Endothelial cell of umbilical vein (primary cell): ENCODE measurements at regions not wholly inside any gene's neighbourhood (a gene's known extent, or its start where the extent isn't known, plus 50 kb on each side); places are given as distances from the start of the nearest gene placed in this dataset.

ENCODE experiments used
- BruUV-seq: library from RNA; stranded (reverse); fragments of 400-500 nt; replicated peaks from 2 replicates; lab custom pipeline; 2021; lab: Mats Ljungman, UMichigan
- CTCF ChIA-PET: fragments of 300-600, 350-600 bp; sonication (Branson Sonifier 250); formaldehyde crosslinking; loops from one replicate; lab custom pipeline; 2021; ENCODE audit warnings: antibody characterized with exemption, inconsistent platforms; lab: Charles Lee
- POLR2A ChIA-PET: fragments of 300-600, 350-600 bp; sonication (Branson Sonifier 250); formaldehyde crosslinking; loops from one replicate; lab custom pipeline; 2021; ENCODE audit warnings: antibody characterized with exemption, inconsistent platforms; lab: Charles Lee
- DNase-seq: peaks from one replicate; pipeline ENCODE4 v3.0.0-alpha.2; 2011; ENCODE audit warnings: low read depth, low spot score
- FAIRE-seq: peaks from 2 replicates; lab custom pipeline; 2011; peaks lifted over from hg19 to GRCh38; lab: Jason Lieb, UNC
- H2AFZ ChIP-seq: 2 replicates; pipeline ENCODE4 v1.6.0; 2012; ENCODE audit warnings: low read depth, low read length, control low read depth, inconsistent platforms
- H3K27ac ChIP-seq: 2 replicates; pipeline ENCODE4 v1.5.1; 2011; ENCODE audit warnings: low read depth, mild to moderate bottlenecking, control low read depth, low read length, moderate library complexity; ENCODE audit not compliant: insufficient read depth
- H3K27me3 ChIP-seq, 2 experiments: 2 replicates each; pipeline versions ENCODE4 v1.6.0 to v1.6.1; 2011; ENCODE audit warnings: low read length in 2 of 2, mixed read lengths in 1 of 2; ENCODE audit not compliant: control insufficient read depth in 2 of 2, insufficient read depth in 2 of 2
- H3K36me3 ChIP-seq, 2 experiments: 2 replicates in 1 of 2; 3 replicates in 1 of 2; pipeline ENCODE4 v1.5.1; 2011; ENCODE audit warnings: low read length in 2 of 2, mild to moderate bottlenecking in 1 of 2, moderate library complexity in 1 of 2; ENCODE audit not compliant: control insufficient read depth in 2 of 2, insufficient read depth in 2 of 2; ENCODE audit errors: extremely low read depth in 1 of 2
- H3K4me1 ChIP-seq: 3 replicates; pipeline ENCODE4 v1.5.1; 2011; ENCODE audit warnings: mild to moderate bottlenecking, low read length; ENCODE audit not compliant: control insufficient read depth, insufficient read depth; ENCODE audit errors: extremely low read depth
- H3K4me2 ChIP-seq: 2 replicates; pipeline ENCODE4 v1.6.1; 2011; ENCODE audit warnings: low read length, control low read depth, mixed read lengths; ENCODE audit not compliant: insufficient read depth
- H3K4me3 ChIP-seq, 3 experiments: fragments of 200-600 bp in 1 of 3; sonication (generic), shearing (Covaris generic) in 1 of 3; replicated peaks in 1 of 3; 2 replicates each; pipeline ENCODE4 v1.5.1; 2011 to 2016; ENCODE audit warnings: control low read depth in 3 of 3, low read length in 3 of 3, mild to moderate bottlenecking in 2 of 3, inconsistent platforms in 1 of 3, low read depth in 1 of 3, moderate library complexity in 1 of 3; ENCODE audit not compliant: insufficient read depth in 1 of 3
- H3K79me2 ChIP-seq: 2 replicates; pipeline ENCODE4 v1.6.0; 2012; ENCODE audit warnings: low read length, inconsistent platforms; ENCODE audit not compliant: control insufficient read depth, insufficient read depth
- H3K9ac ChIP-seq: replicated peaks from 2 replicates; pipeline ENCODE3; 2011; ENCODE audit warnings: low read length, control low read depth; ENCODE audit not compliant: insufficient read depth; ENCODE audit errors: extremely low read depth
- H3K9me1 ChIP-seq: replicated peaks from 3 replicates; pipeline ENCODE4 v1.6.0; 2011; ENCODE audit warnings: mild to moderate bottlenecking, low read length; ENCODE audit not compliant: control insufficient read depth, insufficient read depth; ENCODE audit errors: extremely low read depth
- H3K9me3 ChIP-seq: replicated peaks from 2 replicates; pipeline ENCODE4 v1.5.1; 2012; ENCODE audit warnings: low read length, inconsistent platforms; ENCODE audit not compliant: control insufficient read depth, insufficient read depth
- H4K20me1 ChIP-seq: replicated peaks from 2 replicates; pipeline ENCODE3; 2011; ENCODE audit warnings: mild to moderate bottlenecking, low read length; ENCODE audit not compliant: control insufficient read depth, insufficient read depth; ENCODE audit errors: extremely low read depth
- EZH2 ChIP-seq: IDR thresholded peaks from 2 replicates; pipeline ENCODE4 v1.6.1; 2012; ENCODE audit warnings: borderline replicate concordance, low read depth, mild to moderate bottlenecking, moderate library complexity, low read length, inconsistent platforms; ENCODE audit not compliant: severe bottlenecking
- FOS ChIP-seq: IDR thresholded peaks from 2 replicates; pipeline ENCODE4 v1.6.1; 2011; ENCODE audit warnings: mild to moderate bottlenecking, low read length, moderate library complexity, borderline replicate concordance; ENCODE audit not compliant: insufficient read depth
- GATA2 ChIP-seq: IDR thresholded peaks from 2 replicates; pipeline ENCODE4 v1.7.0; 2011; ENCODE audit warnings: low read depth, mild to moderate bottlenecking, moderate library complexity, mixed read lengths, low read length; ENCODE audit not compliant: insufficient read length, insufficient read depth
- JUN ChIP-seq: IDR thresholded peaks from 2 replicates; pipeline ENCODE4 v1.6.1; 2011; ENCODE audit warnings: borderline replicate concordance, low read depth; ENCODE audit not compliant: insufficient read length, insufficient read depth
- MYC ChIP-seq: IDR thresholded peaks from one replicate; pipeline ENCODE4 v1.6.1; 2011; ENCODE audit warnings: mild to moderate bottlenecking, low read depth, low read length
- POLR2A ChIP-seq: IDR thresholded peaks from 2 replicates; pipeline ENCODE4 v1.6.1; 2012; ENCODE audit warnings: low read depth, mild to moderate bottlenecking, control low read depth, low read length
- POLR2AphosphoS5 ChIP-seq: IDR thresholded peaks from 2 replicates; pipeline ENCODE4 v1.6.1; 2012; ENCODE audit warnings: low read depth, mild to moderate bottlenecking, control low read depth, low read length, moderate library complexity; ENCODE audit not compliant: insufficient read depth
- dilution Hi-C: fragments of 300-500 bp; cut with MboI; formaldehyde crosslinking; loops from one replicate; pipeline ENCODE4 v1.15.0; 2019; ENCODE audit warnings: low sequenced_read_pairs; ENCODE audit not compliant: extremely low pct_ligation_motif_present
- intact Hi-C: fragments of 100-400 bp; cut with micrococcal nuclease; formaldehyde crosslinking; loops from one replicate; pipeline ENCODE4 v1.10.0; 2022
- TF ChIP-seq, protein P1 (sequence below): IDR thresholded peaks from 2 replicates; pipeline ENCODE4 v1.6.1; 2011; ENCODE audit not compliant: insufficient read depth, insufficient read length
- TF ChIP-seq, protein P2 (sequence below), 2 donors: IDR thresholded peaks; 1 replicate in 1 of 2; 2 replicates in 1 of 2; pipeline ENCODE4 v1.5.1; 2011; ENCODE audit warnings: low read length in 2 of 2, mild to moderate bottlenecking in 2 of 2, moderate library complexity in 2 of 2, control low read depth in 1 of 2, inconsistent platforms in 1 of 2, low read depth in 1 of 2; ENCODE audit not compliant: insufficient read depth in 1 of 2; ENCODE audit errors: extremely low read depth in 1 of 2

DNA sequence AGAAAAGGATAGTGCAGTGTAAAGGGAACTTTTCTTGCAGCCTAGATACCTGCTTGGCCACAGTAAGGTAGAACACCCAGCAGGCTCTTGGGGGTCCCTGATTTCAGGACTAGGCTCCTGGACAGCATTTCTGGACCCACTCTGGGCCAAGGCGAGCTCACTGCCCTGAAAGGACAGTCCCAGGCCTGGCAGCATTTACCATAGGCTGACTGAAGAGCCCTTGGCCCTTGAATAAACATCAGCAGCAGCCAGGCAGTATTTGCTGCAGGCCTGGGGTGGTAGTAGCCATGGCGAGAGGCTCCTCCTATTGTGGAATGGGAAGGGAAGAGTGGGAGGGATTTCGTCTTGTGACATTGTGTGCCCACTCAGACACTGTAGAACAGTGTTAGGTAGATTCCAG lies 529.2 kb downstream of the TUSC7 start:
- no peak for TF ChIP-seq MYC
- Histone ChIP-seq H2AFZ (no peak overlapping the region), H3K9ac (no peak overlapping the region), H3K9me1 (no peaks in the 10 kb centered on the region), H3K27me3 (no peaks in the 10 kb centered on the region), H3K36me3 (no peaks in the 10 kb centered on the region), H3K79me2 (no peaks in the 10 kb centered on the region), H3K27ac (no peak overlapping the region), H3K4me3 (no peak overlapping the region), H3K4me1 (no peaks in the 10 kb centered on the region), H3K9me3 (no peaks in the 10 kb centered on the region), H3K4me2 (no peak overlapping the region), H4K20me1 (no peaks in the 10 kb centered on the region)
- FAIRE-seq (no peak), DNase-seq (no peak)
- ChIA-PET CTCF (no interaction called here), POLR2A (no interaction called here)
- intact Hi-C loops: no loop called here
- no TSS peak for BruUV-seq
- dilution Hi-C loops: no loop called here

DNA sequence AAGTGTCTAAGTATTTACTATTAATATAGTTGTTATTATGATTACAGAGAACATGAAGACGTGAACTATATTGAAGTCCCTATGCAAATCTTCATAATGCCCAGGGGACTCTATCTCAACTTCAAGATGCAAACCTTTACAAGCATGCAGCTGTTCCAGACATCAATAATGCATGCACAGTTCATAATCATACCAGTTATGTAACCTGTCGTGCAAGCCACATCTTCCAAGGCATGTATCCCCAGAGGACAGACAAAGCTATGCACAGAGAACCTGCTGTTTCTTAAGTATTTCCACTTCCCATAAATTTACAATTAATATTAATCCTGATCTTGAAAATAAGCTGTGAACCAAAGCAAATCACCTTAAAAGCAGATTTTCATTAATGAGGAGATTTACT lies 534.1 kb downstream of the TUSC7 start:
- TF ChIP-seq, protein P1, sequence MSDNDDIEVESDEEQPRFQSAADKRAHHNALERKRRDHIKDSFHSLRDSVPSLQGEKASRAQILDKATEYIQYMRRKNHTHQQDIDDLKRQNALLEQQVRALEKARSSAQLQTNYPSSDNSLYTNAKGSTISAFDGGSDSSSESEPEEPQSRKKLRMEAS: no peak
- TF ChIP-seq POLR2A (no peak), JUN (no peak), MYC (no peak), EZH2 (no peak), GATA2 (no peak), FOS (no peak), POLR2AphosphoS5 (no peak)
- TF ChIP-seq, protein P2, sequence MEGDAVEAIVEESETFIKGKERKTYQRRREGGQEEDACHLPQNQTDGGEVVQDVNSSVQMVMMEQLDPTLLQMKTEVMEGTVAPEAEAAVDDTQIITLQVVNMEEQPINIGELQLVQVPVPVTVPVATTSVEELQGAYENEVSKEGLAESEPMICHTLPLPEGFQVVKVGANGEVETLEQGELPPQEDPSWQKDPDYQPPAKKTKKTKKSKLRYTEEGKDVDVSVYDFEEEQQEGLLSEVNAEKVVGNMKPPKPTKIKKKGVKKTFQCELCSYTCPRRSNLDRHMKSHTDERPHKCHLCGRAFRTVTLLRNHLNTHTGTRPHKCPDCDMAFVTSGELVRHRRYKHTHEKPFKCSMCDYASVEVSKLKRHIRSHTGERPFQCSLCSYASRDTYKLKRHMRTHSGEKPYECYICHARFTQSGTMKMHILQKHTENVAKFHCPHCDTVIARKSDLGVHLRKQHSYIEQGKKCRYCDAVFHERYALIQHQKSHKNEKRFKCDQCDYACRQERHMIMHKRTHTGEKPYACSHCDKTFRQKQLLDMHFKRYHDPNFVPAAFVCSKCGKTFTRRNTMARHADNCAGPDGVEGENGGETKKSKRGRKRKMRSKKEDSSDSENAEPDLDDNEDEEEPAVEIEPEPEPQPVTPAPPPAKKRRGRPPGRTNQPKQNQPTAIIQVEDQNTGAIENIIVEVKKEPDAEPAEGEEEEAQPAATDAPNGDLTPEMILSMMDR (IDR thresholded peaks at IDR 0.05; ENCODE audit: extremely low read depth in 1 of 2, insufficient read depth in 1 of 2, low read depth in 1 of 2, low read length in 2 of 2): no peak
- no peaks in the 10 kb centered on the region for H4K20me1 ChIP-seq
- no peak overlapping the region for H3K27ac ChIP-seq
- intact Hi-C loops (no loop called here), dilution Hi-C loops (no loop called here)
- H3K4me2 ChIP-seq: no peak overlapping the region
- H3K9me1 ChIP-seq: no peaks in the 10 kb centered on the region
- no peaks in the 10 kb centered on the region for H3K9me3 ChIP-seq
- no peak overlapping the region for H3K9ac ChIP-seq
- ChIA-PET CTCF (no interaction called here), POLR2A (no interaction called here)
- DNase-seq: no peak
- no peaks in the 10 kb centered on the region for H3K36me3 ChIP-seq
- FAIRE-seq: no peak
- no peak overlapping the region for H2AFZ ChIP-seq
- no peaks in the 10 kb centered on the region for H3K27me3 ChIP-seq
- no TSS peak for BruUV-seq
- no peaks in the 10 kb centered on the region for H3K79me2 ChIP-seq
- peaks cover 2% of the 10 kb centered on the region for H3K4me1 ChIP-seq
- no peak overlapping the region for H3K4me3 ChIP-seq
